ENCODE measurements at regions not wholly inside any gene's neighbourhood (a gene's known extent, or its start where the extent isn't known, plus 50 kb on each side); places are given as distances from the start of the nearest gene placed in this dataset.

- no peak for TF ChIP-seq EZH2 (IDR thresholded peaks at IDR 0.05; ENCODE audit: insufficient read depth, poor library complexity, severe bottlenecking)
- TF ChIP-seq EZH2phosphoT487 (IDR thresholded peaks at IDR 0.05; ENCODE audit: insufficient read depth, low read depth), result no peak
Observed at GRCh38 chr16:5187402-5187952, 89.9 kb upstream of the EEF2KMT start.

All from GM23248 (cell line).